ENCODE measurements at regions not wholly inside any gene's neighbourhood (a gene's known extent, or its start where the extent isn't known, plus 50 kb on each side); places are given as distances from the start of the nearest gene placed in this dataset.
A peak's percentile ranks its signal among the peaks of the same experiment; 100 is the strongest.

GRCh38 chr14:40232302-40232701 lies 800.1 kb upstream of the FBXO33 start:
- FAIRE-seq, result no peak
- no peaks in the 10 kb centered on the region for H3K4me1 ChIP-seq
- ChIA-PET CTCF (no interaction called here), POLR2A (no interaction called here)
- no peak overlapping the region for H3K27ac ChIP-seq
- TF ChIP-seq MAFK (IDR thresholded peaks at IDR 0.05; ENCODE audit: partially characterized antibody) (peak; percentile 13), HMGXB4 (CRISPR knock-in tag; IDR thresholded peaks at IDR 0.05; ENCODE audit: borderline replicate concordance) (no peak)
- no peak overlapping the region for H3K4me2 ChIP-seq
- ATAC-seq, result no peak
- H3K9me3 ChIP-seq, result peaks cover 3% of the 10 kb centered on the region; the same call in 1 of the 3 replicates
- WGBS (ENCODE audit: missing lambda C conversion rate), result 8% methylated on average over 2 of the region's 2 CpGs
- no peak for DNase-seq (ENCODE audit: low read depth in 1 of 2, low spot score in 1 of 2)
- H3K4me3 ChIP-seq, result no peak overlapping the region

GRCh38 chr14:40229676-40230075 lies 797.4 kb upstream of the FBXO33 start:
- no peak for FAIRE-seq
- no peak for ATAC-seq
- ChIA-PET CTCF (no interaction called here), POLR2A (no interaction called here)
- H3K9me3 ChIP-seq, result peaks cover 3% of the 10 kb centered on the region; the same call in 1 of the 3 replicates
- WGBS (ENCODE audit: missing lambda C conversion rate), result 0% methylated on average over 1 of the region's 1 CpG
- H3K27ac ChIP-seq, result no peak overlapping the region
- no peak overlapping the region for H3K4me2 ChIP-seq
- TF ChIP-seq HEYL (CRISPR knock-in tag; IDR thresholded peaks at IDR 0.05), result no peak
- TF ChIP-seq MAX (IDR thresholded peaks at IDR 0.05), result no peak
- TF ChIP-seq, protein P1, sequence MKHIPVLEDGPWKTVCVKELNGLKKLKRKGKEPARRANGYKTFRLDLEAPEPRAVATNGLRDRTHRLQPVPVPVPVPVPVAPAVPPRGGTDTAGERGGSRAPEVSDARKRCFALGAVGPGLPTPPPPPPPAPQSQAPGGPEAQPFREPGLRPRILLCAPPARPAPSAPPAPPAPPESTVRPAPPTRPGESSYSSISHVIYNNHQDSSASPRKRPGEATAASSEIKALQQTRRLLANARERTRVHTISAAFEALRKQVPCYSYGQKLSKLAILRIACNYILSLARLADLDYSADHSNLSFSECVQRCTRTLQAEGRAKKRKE (CRISPR knock-in tag; IDR thresholded peaks at IDR 0.05; ENCODE audit: low read depth), result no peak
- TF ChIP-seq HOXB5 (CRISPR knock-in tag; IDR thresholded peaks at IDR 0.05), result no peak
- TF ChIP-seq POLR2A (IDR thresholded peaks at IDR 0.05; ENCODE audit: low read length), result no peak
- no peak for TF ChIP-seq HES2 (IDR thresholded peaks at IDR 0.05)
- TF ChIP-seq RFX5 (IDR thresholded peaks at IDR 0.05), result no peak
- no peak for TF ChIP-seq PHF8 (IDR thresholded peaks at IDR 0.05; ENCODE audit: borderline replicate concordance, low read depth)
- TF ChIP-seq HDAC2 (IDR thresholded peaks at IDR 0.05), result no peak
- no peak for TF ChIP-seq NPAS2 (CRISPR knock-in tag; IDR thresholded peaks at IDR 0.05; ENCODE audit: borderline replicate concordance)
- TF ChIP-seq EHF (CRISPR knock-in tag; IDR thresholded peaks at IDR 0.05), result no peak
- no peak for TF ChIP-seq PBX3 (IDR thresholded peaks at IDR 0.05)
- no peak for TF ChIP-seq ZFP36 (IDR thresholded peaks at IDR 0.05; ENCODE audit: borderline replicate concordance, partially characterized antibody)
- no peak for TF ChIP-seq BCL3 (IDR thresholded peaks at IDR 0.05)
- TF ChIP-seq MYC (IDR thresholded peaks at IDR 0.05; ENCODE audit: borderline replicate concordance, low read length), result no peak
- TF ChIP-seq CHD2 (IDR thresholded peaks at IDR 0.05; ENCODE audit: low read length, partially characterized antibody), result no peak
- TF ChIP-seq POLR2AphosphoS2 (conservative IDR thresholded peaks at IDR 0.05; ENCODE audit: low read length), result no peak
- TF ChIP-seq ELK1 (IDR thresholded peaks at IDR 0.05; ENCODE audit: low read depth, low read length), result no peak
- no peak for TF ChIP-seq ZNF302 (CRISPR knock-in tag; IDR thresholded peaks at IDR 0.05)
- no peak for TF ChIP-seq MAZ (IDR thresholded peaks at IDR 0.05; ENCODE audit: borderline replicate concordance, low read depth, low read length)
- no peak overlapping the region for H3K4me3 ChIP-seq
- no peak for DNase-seq (ENCODE audit: low read depth in 1 of 2, low spot score in 1 of 2)
- H3K4me1 ChIP-seq, result no peaks in the 10 kb centered on the region

All from A549 (cell line).